ENCODE measurements at regions not wholly inside any gene's neighbourhood (a gene's known extent, or its start where the extent isn't known, plus 50 kb on each side); places are given as distances from the start of the nearest gene placed in this dataset.

DNA sequence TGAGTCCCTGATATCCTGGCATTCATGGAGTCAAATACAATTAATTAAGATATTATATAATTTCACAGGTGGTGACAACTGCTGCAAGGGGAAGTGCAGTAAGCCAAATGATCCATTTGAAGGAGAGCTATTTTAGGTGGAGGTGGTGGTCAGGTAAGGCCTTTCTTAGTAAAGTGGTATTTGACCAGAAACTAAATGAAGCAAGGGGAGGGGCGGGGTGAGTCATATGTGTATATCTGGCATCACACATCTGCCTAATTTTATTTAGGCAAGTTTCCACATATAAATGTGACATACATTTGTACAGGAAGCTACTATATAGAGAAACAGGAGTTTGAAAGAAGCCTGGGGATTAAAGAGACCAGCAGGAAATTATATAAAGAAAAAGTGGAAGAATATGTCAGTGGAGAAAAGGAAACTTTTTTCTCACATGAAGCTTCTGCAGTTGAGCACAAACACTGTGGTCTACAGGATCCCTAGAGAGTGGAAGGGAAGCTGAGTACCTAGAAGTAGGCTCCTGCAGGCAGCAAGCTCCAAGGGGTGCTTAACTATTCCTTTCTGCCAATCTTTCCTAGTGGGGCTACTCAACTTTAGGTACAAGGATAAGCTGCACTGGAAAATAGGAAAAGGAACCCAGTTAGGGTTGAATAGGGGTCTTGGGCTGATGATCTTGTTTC is 99.6 kb downstream of the OGFRL1 start:
- Histone ChIP-seq H3K36me3 (ENCODE audit: low read depth, missing control alignments) (no peaks in the 10 kb centered on the region), H3K4me3 (no peak overlapping the region), H3K27me3 (no peaks in the 10 kb centered on the region), H3K27ac (no peak overlapping the region), H3K9me3 (no peaks in the 10 kb centered on the region), H3K4me1 (no peaks in the 10 kb centered on the region)
- DNase-seq = no peak
- TF ChIP-seq, protein P1, sequence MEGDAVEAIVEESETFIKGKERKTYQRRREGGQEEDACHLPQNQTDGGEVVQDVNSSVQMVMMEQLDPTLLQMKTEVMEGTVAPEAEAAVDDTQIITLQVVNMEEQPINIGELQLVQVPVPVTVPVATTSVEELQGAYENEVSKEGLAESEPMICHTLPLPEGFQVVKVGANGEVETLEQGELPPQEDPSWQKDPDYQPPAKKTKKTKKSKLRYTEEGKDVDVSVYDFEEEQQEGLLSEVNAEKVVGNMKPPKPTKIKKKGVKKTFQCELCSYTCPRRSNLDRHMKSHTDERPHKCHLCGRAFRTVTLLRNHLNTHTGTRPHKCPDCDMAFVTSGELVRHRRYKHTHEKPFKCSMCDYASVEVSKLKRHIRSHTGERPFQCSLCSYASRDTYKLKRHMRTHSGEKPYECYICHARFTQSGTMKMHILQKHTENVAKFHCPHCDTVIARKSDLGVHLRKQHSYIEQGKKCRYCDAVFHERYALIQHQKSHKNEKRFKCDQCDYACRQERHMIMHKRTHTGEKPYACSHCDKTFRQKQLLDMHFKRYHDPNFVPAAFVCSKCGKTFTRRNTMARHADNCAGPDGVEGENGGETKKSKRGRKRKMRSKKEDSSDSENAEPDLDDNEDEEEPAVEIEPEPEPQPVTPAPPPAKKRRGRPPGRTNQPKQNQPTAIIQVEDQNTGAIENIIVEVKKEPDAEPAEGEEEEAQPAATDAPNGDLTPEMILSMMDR (IDR thresholded peaks at IDR 0.05) = no peak
- no peak for TF ChIP-seq POLR2A (IDR thresholded peaks at IDR 0.05)
- 89 to 91% methylated on average over 1 of the region's 1 CpG for WGBS, 2 donors
- intact Hi-C loops (cut with DNase I; ENCODE audit: low total_unique reads) = loop anchor here (10.0 kb wide), 1 partner anchor 117 kb away; no protein-coding TSS in a partner anchor

DNA sequence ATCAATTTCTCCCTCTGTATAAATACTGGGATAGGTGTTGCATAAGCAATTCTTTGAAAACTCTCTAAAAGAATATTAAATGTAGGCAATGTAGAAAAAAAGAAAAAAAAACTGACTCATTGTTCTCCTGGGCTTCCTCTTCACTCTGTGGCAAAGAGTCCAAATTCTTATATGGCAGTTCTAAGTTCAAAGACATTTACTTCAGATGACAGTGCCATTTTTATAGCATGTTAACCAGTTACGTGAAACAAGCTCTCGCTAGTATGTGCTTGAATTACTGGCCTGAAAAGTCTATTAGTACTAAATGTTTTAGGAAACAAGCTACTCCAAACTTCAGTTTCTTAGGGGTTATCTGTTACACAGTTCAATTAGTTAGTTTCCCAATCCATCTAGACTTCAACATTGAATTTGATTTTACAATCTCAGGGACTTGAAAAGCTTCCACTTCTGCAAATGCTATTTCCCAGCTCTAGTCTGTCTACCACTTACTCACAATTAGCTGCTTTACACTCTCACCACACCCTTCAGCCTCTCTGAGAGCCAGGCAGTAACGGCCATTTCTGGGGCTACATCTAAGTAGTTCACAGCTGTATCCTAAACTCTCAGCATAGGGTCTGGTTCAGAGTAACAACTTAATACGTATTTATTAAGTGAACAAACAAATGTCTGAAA is 100.4 kb downstream of the OGFRL1 start:
- Histone ChIP-seq H3K36me3 (ENCODE audit: low read depth, missing control alignments) (no peaks in the 10 kb centered on the region), H3K4me1 (no peaks in the 10 kb centered on the region), H3K27me3 (no peaks in the 10 kb centered on the region), H3K4me3 (no peak overlapping the region), H3K27ac (no peak overlapping the region), H3K9me3 (no peaks in the 10 kb centered on the region)
- TF ChIP-seq, protein P1 (IDR thresholded peaks at IDR 0.05) = no peak
- no peak for TF ChIP-seq POLR2A (IDR thresholded peaks at IDR 0.05)
- intact Hi-C loops (cut with DNase I; ENCODE audit: low total_unique reads) = loop anchor here (10.0 kb wide), 1 partner anchor 116 kb away; no protein-coding TSS in a partner anchor
- no peak for DNase-seq
- WGBS, 2 donors = 67 to 72% methylated on average over 4 of the region's 4 CpGs

DNA sequence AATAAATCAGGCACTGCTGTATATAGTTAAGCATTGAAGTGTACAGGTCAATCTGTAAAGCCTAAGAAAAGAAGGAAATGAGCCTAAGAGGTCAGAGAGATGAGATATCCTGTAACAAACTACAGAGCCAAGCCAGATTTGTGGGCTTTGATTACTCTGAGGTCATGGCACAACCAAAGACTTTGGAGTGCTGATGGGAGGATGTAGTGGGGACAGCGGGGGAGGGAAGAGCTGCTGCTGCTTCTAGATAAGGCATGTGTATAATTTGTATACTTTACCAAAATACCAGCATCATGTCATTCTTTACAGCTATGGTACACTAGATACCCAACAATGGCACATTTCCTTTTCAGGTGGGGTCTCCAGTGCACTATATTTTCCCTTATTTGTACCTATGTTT is 102.5 kb downstream of the OGFRL1 start:
- TF ChIP-seq, protein P1 (IDR thresholded peaks at IDR 0.05) = no peak
- no peak for TF ChIP-seq POLR2A (IDR thresholded peaks at IDR 0.05)
- 89 to 94% methylated on average over 1 of the region's 1 CpG for whole genome bisulfite sequencing, 2 donors
- intact Hi-C loops (cut with DNase I; ENCODE audit: low total_unique reads) = no loop called here
- DNase-seq = no peak
- H3K9me3 ChIP-seq = no peaks in the 10 kb centered on the region
- H3K27ac ChIP-seq = no peak overlapping the region
- H3K36me3 ChIP-seq (ENCODE audit: low read depth, missing control alignments) = no peaks in the 10 kb centered on the region
- H3K4me1 ChIP-seq = no peaks in the 10 kb centered on the region
- no peak overlapping the region for H3K4me3 ChIP-seq
- H3K27me3 ChIP-seq = no peaks in the 10 kb centered on the region

DNA sequence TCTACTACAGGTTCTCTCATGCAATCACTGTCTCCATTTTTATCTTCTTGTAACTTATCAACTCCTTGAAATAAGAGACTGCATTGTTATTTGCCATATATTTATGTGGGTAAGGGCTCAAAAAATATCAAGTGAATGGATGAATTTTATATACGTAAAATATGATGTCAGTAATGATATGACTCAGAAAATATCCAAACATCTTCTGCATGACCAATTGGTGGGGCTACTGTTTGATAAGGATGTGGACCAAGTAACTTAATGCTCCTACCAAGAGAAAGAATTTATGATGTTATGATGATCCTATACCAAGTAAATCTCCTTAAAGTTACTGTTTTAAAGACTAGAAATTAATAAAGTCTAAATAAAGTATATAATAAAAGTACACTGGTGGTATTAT is 103.7 kb downstream of the OGFRL1 start:
- intact Hi-C loops (cut with DNase I; ENCODE audit: low total_unique reads) = no loop called here
- Histone ChIP-seq H3K9me3 (no peaks in the 10 kb centered on the region), H3K4me1 (no peaks in the 10 kb centered on the region), H3K36me3 (ENCODE audit: low read depth, missing control alignments) (no peaks in the 10 kb centered on the region), H3K27me3 (no peaks in the 10 kb centered on the region), H3K27ac (no peak overlapping the region), H3K4me3 (no peak overlapping the region)
- WGBS, 2 donors = 87 to 93% methylated on average over 1 of the region's 1 CpG
- DNase-seq = no peak
- TF ChIP-seq, protein P1 (IDR thresholded peaks at IDR 0.05) = no peak
- no peak for TF ChIP-seq POLR2A (IDR thresholded peaks at IDR 0.05)

All from testis (tissue), 2 donors.